SK-N-SH (cell line): ENCODE measurements at regions not wholly inside any gene's neighbourhood (a gene's known extent, or its start where the extent isn't known, plus 50 kb on each side); places are given as distances from the start of the nearest gene placed in this dataset.

Source experiments
- CTCF ChIA-PET: fragments of 300-600, 350-600 bp; formaldehyde crosslinking; extraction: SDS; loops from one replicate; lab custom pipeline; 2021; lab: Yijun Ruan, JAX
- POLR2A ChIA-PET: fragments of 350-600 bp; sonication (Branson Sonifier 250); formaldehyde crosslinking; extraction: SDS; loops from one replicate; lab custom pipeline; 2020; ENCODE audit warnings: antibody characterized with exemption, inconsistent platforms; lab: Yijun Ruan, JAX
- DNase-seq: peaks from one replicate; pipeline ENCODE4 v3.0.0; 2012
- H2AFZ ChIP-seq: fragments of 200-600 bp; sonication (generic); 2 replicates; pipeline ENCODE4 v1.8.1; 2016; ENCODE audit warnings: antibody characterized with exemption, mild to moderate bottlenecking, low read depth
- H3F3A ChIP-seq: fragments of 200-600 bp; sonication (generic); replicated peaks from 2 replicates; pipeline ENCODE3; 2016; ENCODE audit warnings: antibody characterized with exemption, mild to moderate bottlenecking; ENCODE audit not compliant: insufficient read depth
- H3K27ac ChIP-seq, 2 experiments: fragments of 200-500 bp in 1 of 2; fragments of 200-600 bp in 1 of 2; sonication (Bioruptor generic) in 1 of 2; sonication (generic), shearing (Covaris generic) in 1 of 2; 2 replicates each; pipeline versions ENCODE4 v1.5.1 to v1.6.1; 2014 to 2016; ENCODE audit warnings: low read depth in 2 of 2, inconsistent platforms in 1 of 2, low read length in 1 of 2, mild to moderate bottlenecking in 1 of 2, mixed read lengths in 1 of 2
- H3K27me3 ChIP-seq: fragments of 200-600 bp; sonication (generic), shearing (Covaris generic); 2 replicates; pipeline ENCODE4 v1.6.1; 2016; ENCODE audit warnings: mixed run types; ENCODE audit not compliant: insufficient read depth
- H3K36me3 ChIP-seq, 2 experiments: fragments of 200-500 bp in 1 of 2; fragments of 200-600 bp in 1 of 2; sonication (Bioruptor generic) in 1 of 2; sonication (generic) in 1 of 2; replicated peaks in 1 of 2; 2 replicates each; pipeline versions ENCODE3 to v1.5.1; 2014 to 2016; ENCODE audit warnings: low read length in 1 of 2, mild to moderate bottlenecking in 1 of 2; ENCODE audit not compliant: insufficient read depth in 2 of 2, control insufficient read depth in 1 of 2
- H3K4me1 ChIP-seq, 2 experiments: fragments of 200-500 bp in 1 of 2; fragments of 200-600 bp in 1 of 2; sonication (Bioruptor generic) in 1 of 2; sonication (generic), shearing (Covaris generic) in 1 of 2; 2 replicates each; pipeline versions ENCODE4 v1.5.1 to v1.6.1; 2014 to 2016; ENCODE audit warnings: low read depth in 1 of 2, low read length in 1 of 2, mixed run types in 1 of 2; ENCODE audit not compliant: insufficient read depth in 2 of 2, control insufficient read depth in 1 of 2
- H3K4me2 ChIP-seq: fragments of 200-600 bp; sonication (generic), shearing (Covaris generic); 2 replicates; pipeline ENCODE4 v1.6.1; 2017; ENCODE audit warnings: mixed run types
- H3K4me3 ChIP-seq, 2 experiments: fragments of 200-500 bp in 1 of 2; fragments of 200-600 bp in 1 of 2; sonication (Bioruptor generic) in 1 of 2; sonication (generic), shearing (Covaris generic) in 1 of 2; 2 replicates each; pipeline versions ENCODE4 v1.5.1 to v1.8.1; 2014 to 2016; ENCODE audit warnings: low read depth in 2 of 2, inconsistent platforms in 1 of 2, low read length in 1 of 2, mild to moderate bottlenecking in 1 of 2, mixed read lengths in 1 of 2, moderate library complexity in 1 of 2
- H3K79me2 ChIP-seq: fragments of 200-600 bp; sonication (generic); 2 replicates; pipeline ENCODE4 v1.8.1; 2017; ENCODE audit warnings: mild to moderate bottlenecking; ENCODE audit not compliant: insufficient read depth
- H3K9ac ChIP-seq: fragments of 200-600 bp; sonication (generic); 2 replicates; pipeline ENCODE4 v1.6.1; 2017; ENCODE audit warnings: mixed run types
- H3K9me2 ChIP-seq: fragments of 200-600 bp; sonication (generic); 2 replicates; pipeline ENCODE4 v1.6.1; 2017; ENCODE audit warnings: mixed run types
- H3K9me3 ChIP-seq: fragments of 200-600 bp; sonication (generic); 2 replicates; pipeline ENCODE4 v1.6.1; 2017; ENCODE audit warnings: mixed run types, mild to moderate bottlenecking, moderate library complexity
- H4K20me1 ChIP-seq: fragments of 200-600 bp; sonication (generic); 2 replicates; pipeline ENCODE4 v1.6.1; 2017; ENCODE audit warnings: mild to moderate bottlenecking, mixed run types; ENCODE audit not compliant: insufficient read depth
- EP300 ChIP-seq, 2 experiments: IDR thresholded peaks; 2 replicates each; pipeline versions ENCODE4 v1.4.0 to v1.6.1; 2012; ENCODE audit warnings: borderline replicate concordance in 1 of 2, low read depth in 1 of 2, low read length in 1 of 2
- MXI1 ChIP-seq: IDR thresholded peaks from 2 replicates; pipeline ENCODE4 v1.6.1; 2012; ENCODE audit warnings: mild to moderate bottlenecking, low read depth, low read length, improper control_type of control experiment
- POLR2AphosphoS5 ChIP-seq: IDR thresholded peaks from 2 replicates; pipeline ENCODE4 v1.6.1; 2012; ENCODE audit warnings: low read depth, low read length
- RAD21 ChIP-seq: IDR thresholded peaks from 2 replicates; pipeline ENCODE4 v1.6.1; 2012; ENCODE audit warnings: mild to moderate bottlenecking, low read length
- RCOR1 ChIP-seq: fragments of 150-350 bp; IDR thresholded peaks from 2 replicates; pipeline ENCODE4 v1.6.1; 2017; ENCODE audit warnings: antibody characterized with exemption, low read length
- SMC3 ChIP-seq: IDR thresholded peaks from 2 replicates; pipeline ENCODE4 v1.6.1; 2012; ENCODE audit warnings: low read depth, low read length, improper control_type of control experiment
- WGBS: methylation state at CpG from one replicate; pipeline ENCODE4 v1.1.6; 2017; ENCODE audit warnings: low lambda C conversion rate; 5-methylcytosine and 5-hydroxymethylcytosine counted together
- TF ChIP-seq, protein P1 (sequence below): IDR thresholded peaks from 2 replicates; pipeline ENCODE4 v1.4.0; 2012; ENCODE audit warnings: low read depth, borderline replicate concordance
- TF ChIP-seq, protein P2 (sequence below): IDR thresholded peaks from 2 replicates; pipeline ENCODE4 v1.6.1; 2012; ENCODE audit warnings: mild to moderate bottlenecking, low read depth, low read length, moderate library complexity
- TF ChIP-seq, protein P3 (sequence below): IDR thresholded peaks from 2 replicates; pipeline ENCODE4 v1.4.0; 2012; ENCODE audit warnings: low read depth, borderline replicate concordance
- TF ChIP-seq, protein P4 (sequence below): fragments of 200-600 bp; sonication (generic); IDR thresholded peaks from 2 replicates; pipeline ENCODE4 v1.6.1; 2017; ENCODE audit warnings: antibody characterized with exemption, mild to moderate bottlenecking, moderate library complexity
- TF ChIP-seq, protein P5 (sequence below): IDR thresholded peaks from 2 replicates; pipeline ENCODE4; 2012

DNA sequence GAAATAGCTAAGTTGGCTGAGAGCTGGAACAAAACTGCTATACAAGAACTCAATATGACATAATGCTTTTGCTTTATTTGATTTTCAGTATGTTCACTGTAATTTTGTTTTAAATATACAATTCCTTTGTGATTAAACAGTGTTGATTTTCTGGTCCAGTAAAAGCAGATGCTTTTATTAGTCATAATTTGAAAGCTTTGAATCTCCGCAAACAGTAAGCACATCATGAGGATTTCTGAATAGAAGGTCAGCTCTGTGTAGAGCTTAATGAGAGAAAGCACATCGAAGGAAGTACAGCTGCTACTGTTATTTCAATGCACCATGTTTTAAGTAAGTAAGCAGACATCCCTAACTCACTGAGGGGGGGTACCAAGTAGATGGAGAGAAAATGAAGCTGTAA is 701.3 kb upstream of the ACO1 start:
- no peaks in the 10 kb centered on the region for H4K20me1 ChIP-seq
- no peaks in the 10 kb centered on the region for H3K79me2 ChIP-seq
- DNase-seq: no peak
- no peak overlapping the region for H3K27ac ChIP-seq
- no peak overlapping the region; the same call in 1 of the 2 replicates for H3K4me2 ChIP-seq
- ChIA-PET POLR2A (no interaction called here), CTCF (interaction anchor here (1.0 kb wide), 1 partner anchor 9 kb away, joined by 3 read pairs; no protein-coding TSS in a partner anchor)
- H3K27me3 ChIP-seq: no peaks in the 10 kb centered on the region
- no peaks in the 10 kb centered on the region for H3K9me2 ChIP-seq
- H3K9me3 ChIP-seq: no peaks in the 10 kb centered on the region
- H3K36me3 ChIP-seq: no peaks in the 10 kb centered on the region
- H3F3A ChIP-seq: no peaks in the 10 kb centered on the region
- H3K4me3 ChIP-seq: no peak overlapping the region
- 31% methylated on average over 2 of the region's 2 CpGs for WGBS
- H3K9ac ChIP-seq: no peak overlapping the region
- TF ChIP-seq RCOR1: no peak
- TF ChIP-seq, protein P1, sequence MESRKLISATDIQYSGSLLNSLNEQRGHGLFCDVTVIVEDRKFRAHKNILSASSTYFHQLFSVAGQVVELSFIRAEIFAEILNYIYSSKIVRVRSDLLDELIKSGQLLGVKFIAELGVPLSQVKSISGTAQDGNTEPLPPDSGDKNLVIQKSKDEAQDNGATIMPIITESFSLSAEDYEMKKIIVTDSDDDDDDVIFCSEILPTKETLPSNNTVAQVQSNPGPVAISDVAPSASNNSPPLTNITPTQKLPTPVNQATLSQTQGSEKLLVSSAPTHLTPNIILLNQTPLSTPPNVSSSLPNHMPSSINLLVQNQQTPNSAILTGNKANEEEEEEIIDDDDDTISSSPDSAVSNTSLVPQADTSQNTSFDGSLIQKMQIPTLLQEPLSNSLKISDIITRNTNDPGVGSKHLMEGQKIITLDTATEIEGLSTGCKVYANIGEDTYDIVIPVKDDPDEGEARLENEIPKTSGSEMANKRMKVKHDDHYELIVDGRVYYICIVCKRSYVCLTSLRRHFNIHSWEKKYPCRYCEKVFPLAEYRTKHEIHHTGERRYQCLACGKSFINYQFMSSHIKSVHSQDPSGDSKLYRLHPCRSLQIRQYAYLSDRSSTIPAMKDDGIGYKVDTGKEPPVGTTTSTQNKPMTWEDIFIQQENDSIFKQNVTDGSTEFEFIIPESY: no peak
- TF ChIP-seq, protein P2, sequence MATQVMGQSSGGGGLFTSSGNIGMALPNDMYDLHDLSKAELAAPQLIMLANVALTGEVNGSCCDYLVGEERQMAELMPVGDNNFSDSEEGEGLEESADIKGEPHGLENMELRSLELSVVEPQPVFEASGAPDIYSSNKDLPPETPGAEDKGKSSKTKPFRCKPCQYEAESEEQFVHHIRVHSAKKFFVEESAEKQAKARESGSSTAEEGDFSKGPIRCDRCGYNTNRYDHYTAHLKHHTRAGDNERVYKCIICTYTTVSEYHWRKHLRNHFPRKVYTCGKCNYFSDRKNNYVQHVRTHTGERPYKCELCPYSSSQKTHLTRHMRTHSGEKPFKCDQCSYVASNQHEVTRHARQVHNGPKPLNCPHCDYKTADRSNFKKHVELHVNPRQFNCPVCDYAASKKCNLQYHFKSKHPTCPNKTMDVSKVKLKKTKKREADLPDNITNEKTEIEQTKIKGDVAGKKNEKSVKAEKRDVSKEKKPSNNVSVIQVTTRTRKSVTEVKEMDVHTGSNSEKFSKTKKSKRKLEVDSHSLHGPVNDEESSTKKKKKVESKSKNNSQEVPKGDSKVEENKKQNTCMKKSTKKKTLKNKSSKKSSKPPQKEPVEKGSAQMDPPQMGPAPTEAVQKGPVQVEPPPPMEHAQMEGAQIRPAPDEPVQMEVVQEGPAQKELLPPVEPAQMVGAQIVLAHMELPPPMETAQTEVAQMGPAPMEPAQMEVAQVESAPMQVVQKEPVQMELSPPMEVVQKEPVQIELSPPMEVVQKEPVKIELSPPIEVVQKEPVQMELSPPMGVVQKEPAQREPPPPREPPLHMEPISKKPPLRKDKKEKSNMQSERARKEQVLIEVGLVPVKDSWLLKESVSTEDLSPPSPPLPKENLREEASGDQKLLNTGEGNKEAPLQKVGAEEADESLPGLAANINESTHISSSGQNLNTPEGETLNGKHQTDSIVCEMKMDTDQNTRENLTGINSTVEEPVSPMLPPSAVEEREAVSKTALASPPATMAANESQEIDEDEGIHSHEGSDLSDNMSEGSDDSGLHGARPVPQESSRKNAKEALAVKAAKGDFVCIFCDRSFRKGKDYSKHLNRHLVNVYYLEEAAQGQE: no peak
- TF ChIP-seq SMC3: no peak
- no peak for TF ChIP-seq MXI1
- no peak for TF ChIP-seq POLR2AphosphoS5
- TF ChIP-seq, protein P3, sequence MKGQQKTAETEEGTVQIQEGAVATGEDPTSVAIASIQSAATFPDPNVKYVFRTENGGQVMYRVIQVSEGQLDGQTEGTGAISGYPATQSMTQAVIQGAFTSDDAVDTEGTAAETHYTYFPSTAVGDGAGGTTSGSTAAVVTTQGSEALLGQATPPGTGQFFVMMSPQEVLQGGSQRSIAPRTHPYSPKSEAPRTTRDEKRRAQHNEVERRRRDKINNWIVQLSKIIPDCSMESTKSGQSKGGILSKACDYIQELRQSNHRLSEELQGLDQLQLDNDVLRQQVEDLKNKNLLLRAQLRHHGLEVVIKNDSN: no peak
- TF ChIP-seq, protein P4, sequence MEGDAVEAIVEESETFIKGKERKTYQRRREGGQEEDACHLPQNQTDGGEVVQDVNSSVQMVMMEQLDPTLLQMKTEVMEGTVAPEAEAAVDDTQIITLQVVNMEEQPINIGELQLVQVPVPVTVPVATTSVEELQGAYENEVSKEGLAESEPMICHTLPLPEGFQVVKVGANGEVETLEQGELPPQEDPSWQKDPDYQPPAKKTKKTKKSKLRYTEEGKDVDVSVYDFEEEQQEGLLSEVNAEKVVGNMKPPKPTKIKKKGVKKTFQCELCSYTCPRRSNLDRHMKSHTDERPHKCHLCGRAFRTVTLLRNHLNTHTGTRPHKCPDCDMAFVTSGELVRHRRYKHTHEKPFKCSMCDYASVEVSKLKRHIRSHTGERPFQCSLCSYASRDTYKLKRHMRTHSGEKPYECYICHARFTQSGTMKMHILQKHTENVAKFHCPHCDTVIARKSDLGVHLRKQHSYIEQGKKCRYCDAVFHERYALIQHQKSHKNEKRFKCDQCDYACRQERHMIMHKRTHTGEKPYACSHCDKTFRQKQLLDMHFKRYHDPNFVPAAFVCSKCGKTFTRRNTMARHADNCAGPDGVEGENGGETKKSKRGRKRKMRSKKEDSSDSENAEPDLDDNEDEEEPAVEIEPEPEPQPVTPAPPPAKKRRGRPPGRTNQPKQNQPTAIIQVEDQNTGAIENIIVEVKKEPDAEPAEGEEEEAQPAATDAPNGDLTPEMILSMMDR: no peak
- TF ChIP-seq, protein P5, sequence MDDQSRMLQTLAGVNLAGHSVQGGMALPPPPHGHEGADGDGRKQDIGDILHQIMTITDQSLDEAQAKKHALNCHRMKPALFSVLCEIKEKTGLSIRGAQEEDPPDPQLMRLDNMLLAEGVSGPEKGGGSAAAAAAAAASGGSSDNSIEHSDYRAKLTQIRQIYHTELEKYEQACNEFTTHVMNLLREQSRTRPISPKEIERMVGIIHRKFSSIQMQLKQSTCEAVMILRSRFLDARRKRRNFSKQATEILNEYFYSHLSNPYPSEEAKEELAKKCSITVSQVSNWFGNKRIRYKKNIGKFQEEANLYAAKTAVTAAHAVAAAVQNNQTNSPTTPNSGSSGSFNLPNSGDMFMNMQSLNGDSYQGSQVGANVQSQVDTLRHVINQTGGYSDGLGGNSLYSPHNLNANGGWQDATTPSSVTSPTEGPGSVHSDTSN: no peak
- TF ChIP-seq EP300 (IDR thresholded peaks at IDR 0.05; ENCODE audit: borderline replicate concordance in 1 of 2, low read depth in 1 of 2, low read length in 1 of 2): no peak
- no peak for TF ChIP-seq RAD21
- no peaks in the 10 kb centered on the region for H3K4me1 ChIP-seq
- no peak overlapping the region for H2AFZ ChIP-seq
